HEK293 (cell line): ENCODE measurements at regions not wholly inside any gene's neighbourhood (a gene's known extent, or its start where the extent isn't known, plus 50 kb on each side); places are given as distances from the start of the nearest gene placed in this dataset.

ENCODE experiments used
- FEZF1 ChIP-seq: fragments of 450-650 bp; formaldehyde crosslinking; IDR thresholded peaks from 2 replicates; pipeline ENCODE4 v1.5.1; 2016; ENCODE audit warnings: missing biosample characterization, missing genetic modification characterization
- IKZF3 ChIP-seq: fragments of 450-650 bp; IDR thresholded peaks from 2 replicates; pipeline ENCODE4 v1.5.0; 2018; ENCODE audit warnings: missing biosample characterization, mild to moderate bottlenecking, missing genetic modification characterization, moderate library complexity
- KLF10 ChIP-seq: fragments of 450-650 bp; IDR thresholded peaks from 2 replicates; pipeline ENCODE4 v1.5.1; 2018; ENCODE audit warnings: missing biosample characterization, mild to moderate bottlenecking, missing genetic modification characterization
- KLF9 ChIP-seq: fragments of 450-650 bp; formaldehyde crosslinking; IDR thresholded peaks from 2 replicates; pipeline ENCODE4 v1.5.1; 2016; ENCODE audit warnings: missing biosample characterization, missing genetic modification characterization, low read depth
- MYNN ChIP-seq: fragments of 450-650 bp; formaldehyde crosslinking; IDR thresholded peaks from 2 replicates; pipeline ENCODE4 v1.5.1; 2016; ENCODE audit warnings: missing biosample characterization, missing genetic modification characterization, borderline replicate concordance
- OVOL3 ChIP-seq: fragments of 450-650 bp; formaldehyde crosslinking; IDR thresholded peaks from 2 replicates; pipeline ENCODE4 v1.5.1; 2016; ENCODE audit warnings: missing biosample characterization, missing genetic modification characterization
- ZBTB7A ChIP-seq: fragments of 450-650 bp; formaldehyde crosslinking; IDR thresholded peaks from 2 replicates; pipeline ENCODE4 v1.5.1; 2016; ENCODE audit warnings: low read depth, missing biosample characterization, missing genetic modification characterization
- ZBTB8A ChIP-seq: fragments of 450-650 bp; formaldehyde crosslinking; IDR thresholded peaks from 2 replicates; pipeline ENCODE4 v1.5.1; 2016; ENCODE audit warnings: missing biosample characterization, missing genetic modification characterization
- ZFHX2 ChIP-seq: fragments of 450-650 bp; formaldehyde crosslinking; conservative IDR thresholded peaks from 2 replicates; pipeline ENCODE4 v1.5.1; 2016; ENCODE audit warnings: missing biosample characterization, missing genetic modification characterization
- ZNF10 ChIP-seq: fragments of 450-650 bp; formaldehyde crosslinking; IDR thresholded peaks from 2 replicates; pipeline ENCODE4 v1.5.1; 2017; ENCODE audit warnings: missing biosample characterization, missing genetic modification characterization
- ZNF112 ChIP-seq: fragments of 450-650 bp; formaldehyde crosslinking; IDR thresholded peaks from 2 replicates; pipeline ENCODE4 v1.5.0; 2017; ENCODE audit warnings: missing biosample characterization, missing genetic modification characterization
- ZNF121 ChIP-seq: fragments of 450-650 bp; formaldehyde crosslinking; IDR thresholded peaks from 2 replicates; pipeline ENCODE4 v1.5.1; 2016; ENCODE audit warnings: missing biosample characterization, missing genetic modification characterization
- ZNF133 ChIP-seq: fragments of 450-650 bp; formaldehyde crosslinking; IDR thresholded peaks from 2 replicates; pipeline ENCODE4 v1.5.1; 2016; ENCODE audit warnings: missing biosample characterization, missing genetic modification characterization
- ZNF140 ChIP-seq: fragments of 450-650 bp; formaldehyde crosslinking; IDR thresholded peaks from 2 replicates; pipeline ENCODE4 v1.5.1; 2016; ENCODE audit warnings: missing biosample characterization, missing genetic modification characterization
- ZNF146 ChIP-seq: fragments of 450-650 bp; formaldehyde crosslinking; IDR thresholded peaks from 2 replicates; pipeline ENCODE4 v1.5.1; 2016; ENCODE audit warnings: missing biosample characterization, missing genetic modification characterization
- ZNF174 ChIP-seq: fragments of 450-650 bp; formaldehyde crosslinking; IDR thresholded peaks from 2 replicates; pipeline ENCODE4 v1.5.0; 2017; ENCODE audit warnings: missing biosample characterization, mild to moderate bottlenecking, missing genetic modification characterization
- ZNF223 ChIP-seq: fragments of 450-650 bp; formaldehyde crosslinking; IDR thresholded peaks from 2 replicates; pipeline ENCODE4 v1.5.1; 2016; ENCODE audit warnings: missing biosample characterization, missing genetic modification characterization
- ZNF341 ChIP-seq: fragments of 450-650 bp; formaldehyde crosslinking; IDR thresholded peaks from 2 replicates; pipeline ENCODE4; 2016; ENCODE audit warnings: low read depth, missing biosample characterization, missing genetic modification characterization
- ZNF37A ChIP-seq: fragments of 450-650 bp; IDR thresholded peaks from 2 replicates; pipeline ENCODE4 v1.5.1; 2018; ENCODE audit warnings: missing biosample characterization, missing genetic modification characterization
- ZNF426 ChIP-seq: fragments of 450-650 bp; formaldehyde crosslinking; IDR thresholded peaks from 2 replicates; pipeline ENCODE4 v1.5.1; 2017; ENCODE audit warnings: missing biosample characterization, missing genetic modification characterization, mild to moderate bottlenecking, inconsistent platforms, moderate library complexity
- ZNF561 ChIP-seq: fragments of 450-650 bp; IDR thresholded peaks from 2 replicates; pipeline ENCODE4 v1.5.1; 2018; ENCODE audit warnings: missing biosample characterization, missing genetic modification characterization, borderline replicate concordance
- ZNF610 ChIP-seq: fragments of 450-650 bp; formaldehyde crosslinking; IDR thresholded peaks from 2 replicates; pipeline ENCODE4 v1.5.1; 2016; ENCODE audit warnings: missing biosample characterization, missing genetic modification characterization, borderline replicate concordance
- ZNF660 ChIP-seq: fragments of 450-650 bp; IDR thresholded peaks from 2 replicates; pipeline ENCODE4 v1.5.1; 2018; ENCODE audit warnings: missing biosample characterization, mild to moderate bottlenecking, missing genetic modification characterization
- ZNF701 ChIP-seq: fragments of 450-650 bp; formaldehyde crosslinking; IDR thresholded peaks from 2 replicates; pipeline ENCODE4 v1.5.1; 2016; ENCODE audit warnings: missing biosample characterization, missing genetic modification characterization
- ZNF747 ChIP-seq: fragments of 450-650 bp; formaldehyde crosslinking; IDR thresholded peaks from 2 replicates; pipeline ENCODE4 v1.5.1; 2016; ENCODE audit warnings: missing biosample characterization, missing genetic modification characterization
- ZNF776 ChIP-seq: fragments of 450-650 bp; formaldehyde crosslinking; IDR thresholded peaks from 2 replicates; pipeline ENCODE4 v1.5.0; 2017; ENCODE audit warnings: missing biosample characterization, missing genetic modification characterization, borderline replicate concordance
- TF ChIP-seq, protein P1 (sequence below): fragments of 450-650 bp; formaldehyde crosslinking; IDR thresholded peaks from 2 replicates; pipeline ENCODE4 v1.5.1; 2016; ENCODE audit warnings: missing biosample characterization, missing genetic modification characterization
- TF ChIP-seq, protein P2 (sequence below): fragments of 450-650 bp; formaldehyde crosslinking; IDR thresholded peaks from 2 replicates; pipeline ENCODE4 v1.5.1; 2016; ENCODE audit warnings: missing biosample characterization, missing genetic modification characterization
- TF ChIP-seq, protein P3 (sequence below): fragments of 450-650 bp; formaldehyde crosslinking; IDR thresholded peaks from 2 replicates; pipeline ENCODE4 v1.5.1; 2016; ENCODE audit warnings: missing biosample characterization, missing genetic modification characterization
- TF ChIP-seq, protein P4 (sequence below): fragments of 450-650 bp; formaldehyde crosslinking; conservative IDR thresholded peaks from 2 replicates; pipeline ENCODE4 v1.5.1; 2016; ENCODE audit warnings: low read depth, missing biosample characterization, missing genetic modification characterization
- TF ChIP-seq, protein P5 (sequence below): fragments of 450-650 bp; formaldehyde crosslinking; IDR thresholded peaks from 2 replicates; pipeline ENCODE4 v1.5.1; 2017; ENCODE audit warnings: missing biosample characterization, mild to moderate bottlenecking, missing genetic modification characterization, moderate library complexity

DNA sequence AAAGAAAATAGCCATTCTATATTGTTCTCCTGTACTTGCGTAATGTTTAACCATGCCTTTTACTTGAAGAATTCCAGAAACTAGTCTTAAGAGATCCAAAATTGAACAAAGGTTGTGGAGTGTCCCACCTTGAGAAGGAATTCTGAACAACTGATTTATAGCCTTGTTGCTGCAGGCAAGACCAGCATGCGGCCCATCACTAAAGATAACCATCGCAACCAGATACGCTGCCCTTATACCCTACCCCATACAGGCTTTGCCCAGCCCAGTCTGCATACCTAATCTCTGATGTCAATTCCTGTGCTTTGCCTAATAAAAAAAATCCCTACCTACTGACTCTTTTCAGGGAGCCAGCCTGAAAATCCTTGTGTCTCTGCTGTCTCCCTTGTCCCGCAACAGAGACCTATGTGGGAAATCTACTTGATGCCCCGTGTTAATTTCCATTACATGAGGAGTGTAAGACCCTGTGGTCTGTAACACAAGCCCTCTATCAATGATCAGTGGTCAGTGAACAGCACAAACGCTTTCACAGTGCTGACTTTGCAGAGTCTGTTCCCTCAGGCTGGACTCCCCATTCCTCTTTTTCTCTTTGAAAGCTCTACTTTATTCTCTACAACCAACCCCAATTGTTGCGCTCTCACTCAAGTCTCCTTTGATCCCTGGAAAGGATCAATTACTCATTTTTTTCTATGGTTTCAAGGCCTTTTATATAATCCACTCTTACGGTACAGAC lies 125.7 kb upstream of the BTBD3 start (continued):
- TF ChIP-seq, protein P1, sequence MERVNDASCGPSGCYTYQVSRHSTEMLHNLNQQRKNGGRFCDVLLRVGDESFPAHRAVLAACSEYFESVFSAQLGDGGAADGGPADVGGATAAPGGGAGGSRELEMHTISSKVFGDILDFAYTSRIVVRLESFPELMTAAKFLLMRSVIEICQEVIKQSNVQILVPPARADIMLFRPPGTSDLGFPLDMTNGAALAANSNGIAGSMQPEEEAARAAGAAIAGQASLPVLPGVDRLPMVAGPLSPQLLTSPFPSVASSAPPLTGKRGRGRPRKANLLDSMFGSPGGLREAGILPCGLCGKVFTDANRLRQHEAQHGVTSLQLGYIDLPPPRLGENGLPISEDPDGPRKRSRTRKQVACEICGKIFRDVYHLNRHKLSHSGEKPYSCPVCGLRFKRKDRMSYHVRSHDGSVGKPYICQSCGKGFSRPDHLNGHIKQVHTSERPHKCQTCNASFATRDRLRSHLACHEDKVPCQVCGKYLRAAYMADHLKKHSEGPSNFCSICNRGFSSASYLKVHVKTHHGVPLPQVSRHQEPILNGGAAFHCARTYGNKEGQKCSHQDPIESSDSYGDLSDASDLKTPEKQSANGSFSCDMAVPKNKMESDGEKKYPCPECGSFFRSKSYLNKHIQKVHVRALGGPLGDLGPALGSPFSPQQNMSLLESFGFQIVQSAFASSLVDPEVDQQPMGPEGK (tag by site-specific recombination): no peak
- no peak for TF ChIP-seq OVOL3 (tag by site-specific recombination)
- TF ChIP-seq ZNF223 (tag by site-specific recombination): no peak
- no peak for TF ChIP-seq ZNF112 (tag by site-specific recombination)
- no peak for TF ChIP-seq ZNF133 (tag by site-specific recombination)
- TF ChIP-seq ZFHX2 (tag by site-specific recombination): no peak
- TF ChIP-seq FEZF1 (tag by site-specific recombination): peak; percentile 62
- no peak for TF ChIP-seq ZNF701 (tag by site-specific recombination)
- TF ChIP-seq ZNF146 (tag by site-specific recombination): no peak
- no peak for TF ChIP-seq MYNN (tag by site-specific recombination)
- TF ChIP-seq, protein P2, sequence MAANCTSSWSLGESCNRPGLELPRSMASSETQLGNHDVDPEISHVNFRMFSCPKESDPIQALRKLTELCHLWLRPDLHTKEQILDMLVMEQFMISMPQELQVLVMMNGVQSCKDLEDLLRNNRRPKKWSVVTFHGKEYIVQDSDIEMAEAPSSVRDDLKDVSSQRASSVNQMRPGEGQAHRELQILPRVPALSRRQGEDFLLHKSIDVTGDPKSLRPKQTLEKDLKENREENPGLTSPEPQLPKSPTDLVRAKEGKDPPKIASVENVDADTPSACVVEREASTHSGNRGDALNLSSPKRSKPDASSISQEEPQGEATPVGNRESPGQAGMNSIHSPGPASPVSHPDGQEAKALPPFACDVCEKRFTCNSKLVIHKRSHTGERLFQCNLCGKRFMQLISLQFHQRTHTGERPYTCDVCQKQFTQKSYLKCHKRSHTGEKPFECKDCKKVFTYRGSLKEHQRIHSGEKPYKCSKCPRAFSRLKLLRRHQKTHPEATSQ (tag by site-specific recombination): no peak
- TF ChIP-seq ZNF10 (tag by site-specific recombination): no peak
- no peak for TF ChIP-seq ZNF174 (tag by site-specific recombination)
- TF ChIP-seq ZNF776 (tag by site-specific recombination): no peak
- no peak for TF ChIP-seq ZNF37A (tag by site-specific recombination)
- no peak for TF ChIP-seq IKZF3 (tag by site-specific recombination)
- TF ChIP-seq, protein P3, sequence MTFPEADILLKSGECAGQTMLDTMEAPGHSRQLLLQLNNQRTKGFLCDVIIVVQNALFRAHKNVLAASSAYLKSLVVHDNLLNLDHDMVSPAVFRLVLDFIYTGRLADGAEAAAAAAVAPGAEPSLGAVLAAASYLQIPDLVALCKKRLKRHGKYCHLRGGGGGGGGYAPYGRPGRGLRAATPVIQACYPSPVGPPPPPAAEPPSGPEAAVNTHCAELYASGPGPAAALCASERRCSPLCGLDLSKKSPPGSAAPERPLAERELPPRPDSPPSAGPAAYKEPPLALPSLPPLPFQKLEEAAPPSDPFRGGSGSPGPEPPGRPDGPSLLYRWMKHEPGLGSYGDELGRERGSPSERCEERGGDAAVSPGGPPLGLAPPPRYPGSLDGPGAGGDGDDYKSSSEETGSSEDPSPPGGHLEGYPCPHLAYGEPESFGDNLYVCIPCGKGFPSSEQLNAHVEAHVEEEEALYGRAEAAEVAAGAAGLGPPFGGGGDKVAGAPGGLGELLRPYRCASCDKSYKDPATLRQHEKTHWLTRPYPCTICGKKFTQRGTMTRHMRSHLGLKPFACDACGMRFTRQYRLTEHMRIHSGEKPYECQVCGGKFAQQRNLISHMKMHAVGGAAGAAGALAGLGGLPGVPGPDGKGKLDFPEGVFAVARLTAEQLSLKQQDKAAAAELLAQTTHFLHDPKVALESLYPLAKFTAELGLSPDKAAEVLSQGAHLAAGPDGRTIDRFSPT: 0 out of 2 replicates have a peak, but pooled peaks have one; percentile 40
- TF ChIP-seq KLF9: no peak
- TF ChIP-seq ZNF121 (tag by site-specific recombination): no peak
- no peak for TF ChIP-seq ZNF610 (tag by site-specific recombination)
- TF ChIP-seq ZNF426 (tag by site-specific recombination): no peak
- TF ChIP-seq ZNF561 (tag by site-specific recombination): no peak
- TF ChIP-seq ZBTB7A (tag by site-specific recombination): no peak
- no peak for TF ChIP-seq ZNF140 (tag by site-specific recombination)
- TF ChIP-seq, protein P4, sequence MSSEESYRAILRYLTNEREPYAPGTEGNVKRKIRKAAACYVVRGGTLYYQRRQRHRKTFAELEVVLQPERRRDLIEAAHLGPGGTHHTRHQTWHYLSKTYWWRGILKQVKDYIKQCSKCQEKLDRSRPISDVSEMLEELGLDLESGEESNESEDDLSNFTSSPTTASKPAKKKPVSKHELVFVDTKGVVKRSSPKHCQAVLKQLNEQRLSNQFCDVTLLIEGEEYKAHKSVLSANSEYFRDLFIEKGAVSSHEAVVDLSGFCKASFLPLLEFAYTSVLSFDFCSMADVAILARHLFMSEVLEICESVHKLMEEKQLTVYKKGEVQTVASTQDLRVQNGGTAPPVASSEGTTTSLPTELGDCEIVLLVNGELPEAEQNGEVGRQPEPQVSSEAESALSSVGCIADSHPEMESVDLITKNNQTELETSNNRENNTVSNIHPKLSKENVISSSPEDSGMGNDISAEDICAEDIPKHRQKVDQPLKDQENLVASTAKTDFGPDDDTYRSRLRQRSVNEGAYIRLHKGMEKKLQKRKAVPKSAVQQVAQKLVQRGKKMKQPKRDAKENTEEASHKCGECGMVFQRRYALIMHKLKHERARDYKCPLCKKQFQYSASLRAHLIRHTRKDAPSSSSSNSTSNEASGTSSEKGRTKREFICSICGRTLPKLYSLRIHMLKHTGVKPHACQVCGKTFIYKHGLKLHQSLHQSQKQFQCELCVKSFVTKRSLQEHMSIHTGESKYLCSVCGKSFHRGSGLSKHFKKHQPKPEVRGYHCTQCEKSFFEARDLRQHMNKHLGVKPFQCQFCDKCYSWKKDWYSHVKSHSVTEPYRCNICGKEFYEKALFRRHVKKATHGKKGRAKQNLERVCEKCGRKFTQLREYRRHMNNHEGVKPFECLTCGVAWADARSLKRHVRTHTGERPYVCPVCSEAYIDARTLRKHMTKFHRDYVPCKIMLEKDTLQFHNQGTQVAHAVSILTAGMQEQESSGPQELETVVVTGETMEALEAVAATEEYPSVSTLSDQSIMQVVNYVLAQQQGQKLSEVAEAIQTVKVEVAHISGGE: no peak
- TF ChIP-seq ZNF341 (tag by site-specific recombination): no peak
- no peak; the same call in 1 of the 2 replicates for TF ChIP-seq KLF10
- TF ChIP-seq ZNF660 (tag by site-specific recombination): no peak
- no peak for TF ChIP-seq ZNF747 (tag by site-specific recombination)
- TF ChIP-seq ZBTB8A: no peak
- TF ChIP-seq, protein P5, sequence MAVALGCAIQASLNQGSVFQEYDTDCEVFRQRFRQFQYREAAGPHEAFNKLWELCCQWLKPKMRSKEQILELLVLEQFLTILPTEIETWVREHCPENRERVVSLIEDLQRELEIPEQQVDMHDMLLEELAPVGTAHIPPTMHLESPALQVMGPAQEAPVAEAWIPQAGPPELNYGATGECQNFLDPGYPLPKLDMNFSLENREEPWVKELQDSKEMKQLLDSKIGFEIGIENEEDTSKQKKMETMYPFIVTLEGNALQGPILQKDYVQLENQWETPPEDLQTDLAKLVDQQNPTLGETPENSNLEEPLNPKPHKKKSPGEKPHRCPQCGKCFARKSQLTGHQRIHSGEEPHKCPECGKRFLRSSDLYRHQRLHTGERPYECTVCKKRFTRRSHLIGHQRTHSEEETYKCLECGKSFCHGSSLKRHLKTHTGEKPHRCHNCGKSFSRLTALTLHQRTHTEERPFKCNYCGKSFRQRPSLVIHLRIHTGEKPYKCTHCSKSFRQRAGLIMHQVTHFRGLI (tag by site-specific recombination): no peak
